H1 (cell line): ENCODE measurements at regions not wholly inside any gene's neighbourhood (a gene's known extent, or its start where the extent isn't known, plus 50 kb on each side); places are given as distances from the start of the nearest gene placed in this dataset.

Experiments
- CTCF ChIA-PET: fragments of 300-600 bp; sonication (Branson Sonifier 250); formaldehyde crosslinking; loops from one replicate; lab custom pipeline; 2021; ENCODE audit not compliant: partially characterized antibody; lab: Charles Lee
- POLR2A ChIA-PET: fragments of 300-600 bp; sonication (Branson Sonifier 250); formaldehyde crosslinking; loops from one replicate; lab custom pipeline; 2021; ENCODE audit warnings: inconsistent platforms; ENCODE audit not compliant: partially characterized antibody; lab: Charles Lee
- DNase-seq, 2 experiments: peaks; one replicate each; pipeline versions ENCODE4 v3.0.0 to v3.0.0-alpha.2; 2010 to 2022; ENCODE audit warnings: low spot score in 2 of 2, low read depth in 1 of 2, mixed read lengths in 1 of 2
- FAIRE-seq: peaks from 2 replicates; lab custom pipeline; 2011; peaks lifted over from hg19 to GRCh38; lab: Jason Lieb, UNC
- H2AFZ ChIP-seq: 2 replicates; pipeline ENCODE4 v1.8.1; 2012; ENCODE audit warnings: low read length, inconsistent platforms
- H2AK5ac ChIP-seq: 2 replicates; pipeline ENCODE4 v1.6.1; 2013; ENCODE audit warnings: low read depth, low read length
- H2BK120ac ChIP-seq: replicated peaks from 2 replicates; pipeline ENCODE3; 2013; ENCODE audit warnings: low read depth, low read length, inconsistent platforms
- H2BK12ac ChIP-seq: 2 replicates; pipeline ENCODE4 v1.6.1; 2013; ENCODE audit warnings: low read depth, low read length
- H2BK15ac ChIP-seq: 2 replicates; pipeline ENCODE4 v1.6.1; 2013; ENCODE audit warnings: low read length
- H2BK20ac ChIP-seq: 2 replicates; pipeline ENCODE4 v1.6.1; 2013; ENCODE audit warnings: low read length
- H2BK5ac ChIP-seq: 2 replicates; pipeline ENCODE4 v1.6.1; 2013; ENCODE audit warnings: low read depth, low read length
- H3K14ac ChIP-seq: 2 replicates; pipeline ENCODE4 v1.6.1; 2013; ENCODE audit warnings: inconsistent platforms; ENCODE audit not compliant: insufficient read length
- H3K18ac ChIP-seq: 2 replicates; pipeline ENCODE4 v1.6.1; 2013; ENCODE audit warnings: low read length; ENCODE audit errors: extremely low read depth
- H3K23ac ChIP-seq: 2 replicates; pipeline ENCODE4 v1.6.1; 2013; ENCODE audit warnings: inconsistent platforms; ENCODE audit not compliant: insufficient read length
- H3K23me2 ChIP-seq: 2 replicates; pipeline ENCODE4 v1.6.1; 2013; ENCODE audit warnings: low read depth, low read length
- H3K27ac ChIP-seq: 2 replicates; pipeline ENCODE4 v1.6.1; 2011; ENCODE audit warnings: low read depth, low read length, inconsistent platforms
- H3K27me3 ChIP-seq, 4 experiments: replicated peaks in 1 of 4; 1 replicate in 1 of 4; 2 replicates in 3 of 4; pipeline versions ENCODE4 v1.6.1 to v1.8.1; 2011 to 2013; ENCODE audit warnings: low read length in 3 of 4, mild to moderate bottlenecking in 3 of 4, inconsistent platforms in 2 of 4, mixed read lengths in 2 of 4, moderate library complexity in 1 of 4; ENCODE audit not compliant: control insufficient read depth in 3 of 4, insufficient read depth in 3 of 4; ENCODE audit errors: extremely low read depth in 1 of 4
- H3K36me3 ChIP-seq, 4 experiments: 2 replicates each; pipeline versions ENCODE4 v1.6.1 to v1.8.1; 2011 to 2013; ENCODE audit warnings: mild to moderate bottlenecking in 4 of 4, low read length in 3 of 4, moderate library complexity in 2 of 4, control low read depth in 1 of 4, inconsistent platforms in 1 of 4; ENCODE audit not compliant: insufficient read depth in 4 of 4, control insufficient read depth in 2 of 4
- H3K4ac ChIP-seq: replicated peaks from 2 replicates; pipeline ENCODE3; 2013; ENCODE audit warnings: low read length, low read depth, mixed read lengths, inconsistent platforms; ENCODE audit not compliant: insufficient read length
- H3K4me1 ChIP-seq, 4 experiments: replicated peaks in 1 of 4; 1 replicate in 1 of 4; 2 replicates in 3 of 4; pipeline versions ENCODE4 v1.6.1 to v1.8.1; 2011 to 2013; ENCODE audit warnings: low read length in 3 of 4, inconsistent platforms in 2 of 4, mixed read lengths in 1 of 4; ENCODE audit not compliant: insufficient read depth in 4 of 4, control insufficient read depth in 3 of 4
- H3K4me2 ChIP-seq, 2 experiments: 2 replicates each; pipeline versions ENCODE4 v1.6.1 to v1.8.1; 2011 to 2013; ENCODE audit warnings: low read depth in 2 of 2, low read length in 2 of 2, control low read depth in 1 of 2, inconsistent platforms in 1 of 2, mild to moderate bottlenecking in 1 of 2; ENCODE audit not compliant: insufficient read depth in 1 of 2
- H3K4me3 ChIP-seq, 4 experiments: fragments of 200-600, 300-600 bp in 1 of 4; sonication (generic), shearing (Covaris generic), sonication (Bioruptor Twin) in 1 of 4; 2 replicates each; pipeline versions ENCODE4 v1.5.1 to v1.8.1; 2011 to 2016; ENCODE audit warnings: low read length in 4 of 4, low read depth in 3 of 4, control low read depth in 2 of 4, inconsistent platforms in 2 of 4, mild to moderate bottlenecking in 2 of 4, mixed read lengths in 1 of 4, moderate library complexity in 1 of 4; ENCODE audit not compliant: insufficient read depth in 2 of 4; ENCODE audit errors: extremely low read depth in 1 of 4
- H3K56ac ChIP-seq: replicated peaks from 2 replicates; pipeline ENCODE3; 2013; ENCODE audit warnings: low read depth, mild to moderate bottlenecking, mixed read lengths, low read length, inconsistent platforms; ENCODE audit not compliant: insufficient read length
- H3K79me1 ChIP-seq: 2 replicates; pipeline ENCODE4 v1.6.1; 2013; ENCODE audit warnings: low read depth, low read length, control low read depth
- H3K79me2 ChIP-seq, 2 experiments: 2 replicates each; pipeline versions ENCODE4 v1.6.1 to v1.8.1; 2012 to 2013; ENCODE audit warnings: low read length in 2 of 2, mild to moderate bottlenecking in 2 of 2, inconsistent platforms in 1 of 2; ENCODE audit not compliant: insufficient read depth in 2 of 2, control insufficient read depth in 1 of 2
- H3K9ac ChIP-seq, 4 experiments: replicated peaks in 1 of 4; 1 replicate in 1 of 4; 2 replicates in 3 of 4; pipeline versions ENCODE4 v1.6.1 to v1.8.1; 2011 to 2013; ENCODE audit warnings: low read depth in 3 of 4, low read length in 3 of 4, control low read depth in 2 of 4, mild to moderate bottlenecking in 2 of 4, moderate library complexity in 2 of 4, inconsistent platforms in 1 of 4; ENCODE audit errors: extremely low read depth in 1 of 4
- H3K9me3 ChIP-seq, 2 experiments: 2 replicates each; pipeline versions ENCODE4 v1.6.1 to v1.8.1; 2012 to 2013; ENCODE audit warnings: mild to moderate bottlenecking in 2 of 2, moderate library complexity in 2 of 2, control low read depth in 1 of 2, inconsistent platforms in 1 of 2, low read depth in 1 of 2, low read length in 1 of 2, mixed read lengths in 1 of 2; ENCODE audit not compliant: insufficient read depth in 2 of 2
- H4K20me1 ChIP-seq, 2 experiments: replicated peaks in 1 of 2; 2 replicates each; pipeline versions ENCODE3 to v1.8.1; 2011 to 2013; ENCODE audit warnings: inconsistent platforms in 2 of 2, low read length in 2 of 2, mild to moderate bottlenecking in 1 of 2; ENCODE audit not compliant: insufficient read depth in 2 of 2, control insufficient read depth in 1 of 2
- H4K5ac ChIP-seq: 2 replicates; pipeline ENCODE4 v1.6.1; 2013; ENCODE audit warnings: low read length, low read depth, mixed read lengths, inconsistent platforms; ENCODE audit not compliant: insufficient read length
- H4K8ac ChIP-seq: 2 replicates; pipeline ENCODE4 v1.8.0; 2013; ENCODE audit warnings: mild to moderate bottlenecking, moderate library complexity, low read length, inconsistent platforms; ENCODE audit not compliant: insufficient read depth; ENCODE audit errors: extremely low read depth
- H4K91ac ChIP-seq: replicated peaks from 2 replicates; pipeline ENCODE3; 2013; ENCODE audit warnings: low read length, mixed read lengths, inconsistent platforms; ENCODE audit not compliant: insufficient read length
- GTF2F1 ChIP-seq: IDR thresholded peaks from 2 replicates; pipeline ENCODE4 v1.6.1; 2012; ENCODE audit warnings: low read depth, low read length, improper control_type of control experiment, borderline replicate concordance
- PHF8 ChIP-seq: fragments of 200-600 bp; sonication (generic); conservative IDR thresholded peaks from 2 replicates; pipeline ENCODE4 v1.7.1; 2012; ENCODE audit warnings: low read depth, mild to moderate bottlenecking, inconsistent platforms, low read length, moderate library complexity
- RAD21 ChIP-seq, 2 experiments: IDR thresholded peaks in 1 of 2; conservative IDR thresholded peaks in 1 of 2; 2 replicates each; pipeline ENCODE4 v1.6.1; 2011; ENCODE audit warnings: low read depth in 2 of 2, low read length in 2 of 2, improper control_type of control experiment in 1 of 2, inconsistent platforms in 1 of 2, mild to moderate bottlenecking in 1 of 2, moderate library complexity in 1 of 2
- RFX5 ChIP-seq: IDR thresholded peaks from 2 replicates; pipeline ENCODE4 v1.6.1; 2011; ENCODE audit warnings: low read depth, low read length, improper control_type of control experiment, borderline replicate concordance
- TAF7 ChIP-seq: optimal IDR thresholded peaks from 2 replicates; pipeline ENCODE3; 2011; ENCODE audit warnings: low read depth, mild to moderate bottlenecking, inconsistent platforms, low read length, moderate library complexity, borderline replicate concordance
- TBP ChIP-seq: IDR thresholded peaks from 2 replicates; pipeline ENCODE4 v1.6.1; 2011; ENCODE audit warnings: low read depth, low read length, improper control_type of control experiment
- YY1 ChIP-seq: IDR thresholded peaks from 2 replicates; pipeline ENCODE4 v1.6.1; 2011; ENCODE audit warnings: low read depth, mild to moderate bottlenecking, low read length
- WGBS, 2 experiments: shearing (Covaris generic) in 1 of 2; methylation state at CpG; one replicate each; pipeline versions ENCODE4 v1.1.6 to v1.1.7; 2013 to 2015; ENCODE audit warnings: low lambda C conversion rate in 2 of 2, mixed read lengths in 2 of 2, inconsistent platforms in 1 of 2, low coverage in 1 of 2, missing lambda C conversion rate in 1 of 2; ENCODE audit not compliant: insufficient replicate concordance in 2 of 2, insufficient coverage in 1 of 2, insufficient read length in 1 of 2; ENCODE audit errors: extremely low coverage in 1 of 2, missing lambda C conversion rate in 1 of 2; 5-methylcytosine and 5-hydroxymethylcytosine counted together

GRCh38 chr5:159496773-159497172 is 166.5 kb upstream of the IL12B start:
- H4K20me1 ChIP-seq, result no peaks in the 10 kb centered on the region
- POLR2A ChIA-PET, result interaction anchor here (0.6 kb wide), 1 partner anchor 349 kb away, joined by 3 read pairs; no protein-coding TSS in a partner anchor
- no peak overlapping the region for H2BK120ac ChIP-seq
- peaks cover 0 to 5% (median 0%) of the 10 kb centered on the region in 4 experiments; a peak in 2 of 7 replicates for H3K4me1 ChIP-seq
- no peaks in the 10 kb centered on the region for H3K23me2 ChIP-seq
- H2AK5ac ChIP-seq, result no peak overlapping the region
- no peak overlapping the region for H3K14ac ChIP-seq
- H2BK12ac ChIP-seq, result no peak overlapping the region
- H3K36me3 ChIP-seq, result no peaks in the 10 kb centered on the region
- no peak for FAIRE-seq
- H3K9me3 ChIP-seq, result no peaks in the 10 kb centered on the region
- H3K18ac ChIP-seq, result no peak overlapping the region; the same call in 1 of the 2 replicates
- no peak overlapping the region for H2BK15ac ChIP-seq
- H2BK20ac ChIP-seq, result no peak overlapping the region
- H3K27ac ChIP-seq, result no peak overlapping the region
- CTCF ChIA-PET, result interaction anchor here (0.6 to 1.3 kb wide), 2 partner anchors 20 to 39 kb away, joined by 3 to 6 read pairs; no protein-coding TSS in a partner anchor
- TF ChIP-seq RAD21 (IDR thresholded peaks at IDR 0.05 in 1 of 2, conservative IDR thresholded peaks at IDR 0.05 in 1 of 2; ENCODE audit: low read depth in 2 of 2, low read length in 2 of 2), result no peak
- TF ChIP-seq TBP, result no peak
- TF ChIP-seq GTF2F1, result no peak
- TF ChIP-seq PHF8, result no peak
- TF ChIP-seq YY1, result no peak
- TF ChIP-seq TAF7, result no peak
- no peak for TF ChIP-seq RFX5
- H3K4ac ChIP-seq, result no peak overlapping the region
- no peak overlapping the region for H3K23ac ChIP-seq
- no peaks in the 10 kb centered on the region for H3K27me3 ChIP-seq
- 96% methylated on average over 7 of the region's 7 CpGs; no CpG with 5 or more reads in 1 of the 2 experiments for WGBS, 2 experiments
- no peak for DNase-seq
- no peak overlapping the region for H3K9ac ChIP-seq
- no peak overlapping the region for H2AFZ ChIP-seq
- no peak overlapping the region for H3K4me3 ChIP-seq
- no peaks in the 10 kb centered on the region for H3K79me1 ChIP-seq
- H2BK5ac ChIP-seq, result no peak overlapping the region
- no peak overlapping the region for H4K91ac ChIP-seq
- no peak overlapping the region for H4K5ac ChIP-seq
- H3K4me2 ChIP-seq, result no peak overlapping the region
- H3K79me2 ChIP-seq, result no peaks in the 10 kb centered on the region
- H4K8ac ChIP-seq, result no peak overlapping the region
- H3K56ac ChIP-seq, result no peak overlapping the region
